Activated naive CD4-positive, alpha-beta T cell treated with anti-CD3 and anti-CD28 coated beads for 36 hours (primary cell): ENCODE measurements at regions not wholly inside any gene's neighbourhood (a gene's known extent, or its start where the extent isn't known, plus 50 kb on each side); places are given as distances from the start of the nearest gene placed in this dataset.
"Not testable (repeated sequence)": the region's sequence is repeated elsewhere in the genome, so short reads cannot be mapped to it uniquely, and the experiment has no call there.

Experiments
- CTCF ChIA-PET: fragments of 350-600 bp; sonication (Branson Sonifier 250); formaldehyde crosslinking; loops from one replicate; lab custom pipeline; 2021; ENCODE audit warnings: antibody characterized with exemption; lab: Charles Lee
- DNase-seq: peaks from one replicate; pipeline ENCODE4 v3.0.0-alpha.2; 2020
- H3K27ac Mint-ChIP-seq: one replicate; pipeline ENCODE4 v1.8.0; 2021; ENCODE audit warnings: mild to moderate bottlenecking, mixed read lengths
- H3K27me3 Mint-ChIP-seq: one replicate; pipeline ENCODE4 v1.8.0; 2021; ENCODE audit warnings: low read depth, mixed read lengths
- H3K36me3 Mint-ChIP-seq: one replicate; pipeline ENCODE4 v1.8.0; 2021; ENCODE audit warnings: low read depth, mixed read lengths
- H3K4me1 Mint-ChIP-seq: one replicate; pipeline ENCODE4 v1.8.0; 2021; ENCODE audit warnings: low read depth, mixed read lengths
- H3K4me3 Mint-ChIP-seq: one replicate; pipeline ENCODE4 v1.8.0; 2021; ENCODE audit warnings: mild to moderate bottlenecking, moderate library complexity, mixed read lengths
- H3K9me3 Mint-ChIP-seq: one replicate; pipeline ENCODE4 v1.8.0; 2021; ENCODE audit warnings: mixed read lengths
- intact Hi-C: fragments of 100-400 bp; cut with micrococcal nuclease; formaldehyde crosslinking; loops from one replicate; pipeline ENCODE4 v1.15.1; 2023

GRCh38 chr9:41367301-41367700 is 178.2 kb upstream of the ZNG1F start:
- DNase-seq, intact Hi-C loops, CTCF ChIA-PET, H3K27ac Mint-ChIP-seq, H3K36me3 Mint-ChIP-seq, H3K4me3 Mint-ChIP-seq, H3K9me3 Mint-ChIP-seq, H3K27me3 Mint-ChIP-seq, H3K4me1 Mint-ChIP-seq: not testable (repeated sequence)

GRCh38 chr9:41361790-41362189 is 172.7 kb upstream of the ZNG1F start:
- H3K9me3 Mint-ChIP-seq, H3K4me3 Mint-ChIP-seq, CTCF ChIA-PET, H3K36me3 Mint-ChIP-seq, H3K4me1 Mint-ChIP-seq, intact Hi-C loops, H3K27ac Mint-ChIP-seq, H3K27me3 Mint-ChIP-seq, DNase-seq: not testable (repeated sequence)

- H3K36me3 Mint-ChIP-seq, H3K27me3 Mint-ChIP-seq, H3K9me3 Mint-ChIP-seq, intact Hi-C loops, CTCF ChIA-PET, H3K4me1 Mint-ChIP-seq: not testable (repeated sequence)
- peak; percentile 37 for DNase-seq
- peak overlapping the region; percentile 92 for H3K4me3 Mint-ChIP-seq
- H3K27ac Mint-ChIP-seq, result peak overlapping the region; percentile 82
These were observed 170.0 kb upstream of the ZNG1F start for GRCh38 chr9:41359116-41359515.

DNA sequence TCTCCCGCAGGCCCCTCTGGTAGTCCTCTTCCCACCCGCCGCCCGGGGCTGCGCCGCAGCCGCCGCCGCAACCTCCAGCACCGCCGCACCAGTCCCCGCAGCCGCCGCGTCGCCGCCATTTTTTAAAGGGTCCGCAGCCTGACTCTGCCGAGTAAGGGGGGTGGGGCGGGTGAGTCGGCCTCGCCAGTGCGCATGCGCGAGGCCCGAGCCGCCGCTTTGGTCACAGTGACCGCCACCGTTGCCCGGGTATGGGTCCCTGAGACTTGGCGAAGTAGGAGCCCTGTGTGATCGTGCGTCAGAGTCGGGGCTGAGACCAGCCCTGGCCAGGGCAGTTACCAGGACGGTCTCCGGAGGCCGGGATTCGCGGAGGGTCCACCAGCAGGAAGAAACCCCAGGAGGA is 169.6 kb upstream of the ZNG1F start:
- H3K9me3 Mint-ChIP-seq, H3K36me3 Mint-ChIP-seq, H3K27me3 Mint-ChIP-seq, CTCF ChIA-PET, intact Hi-C loops, H3K4me1 Mint-ChIP-seq: not testable (repeated sequence)
- Mint-ChIP-seq H3K27ac (peak overlapping the region; percentile 82), H3K4me3 (peak overlapping the region; percentile 92)
- DNase-seq, result peak; percentile 85

DNA sequence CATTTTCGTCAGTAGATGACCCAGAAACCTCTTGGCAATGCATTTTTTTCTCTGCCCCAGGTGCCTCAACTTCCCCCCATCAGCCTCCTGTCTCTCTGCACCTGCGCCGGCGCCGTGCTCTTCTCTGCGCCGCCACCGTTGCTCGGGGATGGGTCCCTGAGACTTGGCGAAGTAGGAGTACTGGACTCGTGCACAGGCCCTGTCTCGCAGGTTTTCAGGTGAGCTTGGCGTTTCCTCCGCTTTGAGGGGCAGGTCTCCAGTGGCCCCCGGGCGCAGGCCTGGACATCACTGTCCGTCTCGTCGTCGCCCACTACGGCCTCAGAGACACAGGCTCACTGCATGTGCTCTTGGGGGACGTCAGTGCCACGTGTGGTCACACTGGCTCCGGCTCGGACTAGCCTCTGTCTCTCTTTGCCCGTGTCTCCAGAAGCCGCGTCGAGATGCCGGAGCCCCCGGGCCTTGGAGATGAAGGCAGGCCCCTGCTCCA is 168.8 kb upstream of the ZNG1F start:
- peak overlapping the region; percentile 92 for H3K4me3 Mint-ChIP-seq
- peak overlapping the region; percentile 82 for H3K27ac Mint-ChIP-seq
- H3K9me3 Mint-ChIP-seq, intact Hi-C loops, H3K4me1 Mint-ChIP-seq, H3K27me3 Mint-ChIP-seq, H3K36me3 Mint-ChIP-seq, CTCF ChIA-PET: not testable (repeated sequence)
- DNase-seq, result peak; percentile 26

GRCh38 chr9:41357350-41357748 is 168.2 kb upstream of the ZNG1F start:
- H3K36me3 Mint-ChIP-seq, DNase-seq, H3K27me3 Mint-ChIP-seq, H3K9me3 Mint-ChIP-seq, CTCF ChIA-PET, intact Hi-C loops, H3K4me1 Mint-ChIP-seq: not testable (repeated sequence)
- Mint-ChIP-seq H3K27ac (peak overlapping the region; percentile 82), H3K4me3 (peak overlapping the region; percentile 92)

DNA sequence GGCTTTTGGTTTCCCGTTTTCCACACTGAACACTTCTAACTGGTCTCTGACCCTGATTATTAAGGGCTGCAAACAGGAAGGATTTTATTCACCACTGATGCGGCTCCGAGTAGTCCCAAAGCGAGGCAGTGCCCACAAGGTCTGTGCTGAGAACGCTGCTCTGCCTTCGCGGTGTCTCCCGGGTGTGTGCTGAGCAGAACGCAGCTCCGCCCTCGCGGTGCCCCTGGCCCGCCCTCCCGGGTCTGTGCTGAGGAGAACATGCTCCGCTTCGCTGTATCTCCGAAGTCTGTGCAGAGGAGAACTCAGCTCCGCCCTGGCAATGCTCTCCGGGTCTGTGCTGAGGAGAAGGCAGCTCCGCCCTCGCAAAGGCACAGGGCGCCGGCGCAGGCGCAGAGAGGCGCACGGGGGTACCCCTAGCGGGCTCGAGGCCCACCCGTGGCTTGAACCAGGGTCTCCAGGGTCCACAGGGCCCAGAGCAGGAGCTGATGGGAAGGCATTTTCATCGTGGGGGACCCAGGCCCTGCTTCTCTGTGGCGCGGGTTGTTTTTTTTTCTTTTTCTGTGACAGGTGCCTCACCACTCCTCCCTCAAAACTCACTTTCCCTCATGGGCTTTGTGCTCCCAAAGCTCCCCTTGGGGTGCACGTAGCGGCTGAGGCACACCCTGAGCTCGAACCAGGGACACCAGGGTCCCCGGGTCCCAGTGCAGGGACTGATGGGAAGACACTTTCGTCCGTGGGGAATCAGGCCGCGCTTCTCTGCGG is 167.7 kb upstream of the ZNG1F start:
- H3K4me1 Mint-ChIP-seq, intact Hi-C loops, CTCF ChIA-PET, H3K27me3 Mint-ChIP-seq, H3K9me3 Mint-ChIP-seq, H3K36me3 Mint-ChIP-seq: not testable (repeated sequence)
- H3K4me3 Mint-ChIP-seq, result peak overlapping the region; percentile 92
- peak overlapping the region; percentile 87 for H3K27ac Mint-ChIP-seq
- peak; percentile 89 for DNase-seq

- H3K27me3 Mint-ChIP-seq, H3K9me3 Mint-ChIP-seq, H3K4me1 Mint-ChIP-seq, intact Hi-C loops, DNase-seq, H3K36me3 Mint-ChIP-seq, CTCF ChIA-PET: not testable (repeated sequence)
- peak overlapping the region; percentile 85 for H3K27ac Mint-ChIP-seq
- H3K4me3 Mint-ChIP-seq, result peak overlapping the region; percentile 79
These were observed 166.8 kb upstream of the ZNG1F start for GRCh38 chr9:41355712-41356450.

- DNase-seq, result peak; percentile 43
- CTCF ChIA-PET, H3K9me3 Mint-ChIP-seq, intact Hi-C loops, H3K36me3 Mint-ChIP-seq, H3K4me1 Mint-ChIP-seq, H3K27me3 Mint-ChIP-seq: not testable (repeated sequence)
- Mint-ChIP-seq H3K27ac (peak overlapping the region; percentile 92), H3K4me3 (peak overlapping the region; percentile 79)
These were observed 165.9 kb upstream of the ZNG1F start for GRCh38 chr9:41354978-41355377.

GRCh38 chr9:41354060-41354934 is 165.2 kb upstream of the ZNG1F start:
- Mint-ChIP-seq H3K4me3 (peak overlapping the region; percentile 67), H3K27ac (peak overlapping the region; percentile 78)
- H3K27me3 Mint-ChIP-seq, intact Hi-C loops, H3K36me3 Mint-ChIP-seq, H3K9me3 Mint-ChIP-seq, DNase-seq, CTCF ChIA-PET, H3K4me1 Mint-ChIP-seq: not testable (repeated sequence)

DNA sequence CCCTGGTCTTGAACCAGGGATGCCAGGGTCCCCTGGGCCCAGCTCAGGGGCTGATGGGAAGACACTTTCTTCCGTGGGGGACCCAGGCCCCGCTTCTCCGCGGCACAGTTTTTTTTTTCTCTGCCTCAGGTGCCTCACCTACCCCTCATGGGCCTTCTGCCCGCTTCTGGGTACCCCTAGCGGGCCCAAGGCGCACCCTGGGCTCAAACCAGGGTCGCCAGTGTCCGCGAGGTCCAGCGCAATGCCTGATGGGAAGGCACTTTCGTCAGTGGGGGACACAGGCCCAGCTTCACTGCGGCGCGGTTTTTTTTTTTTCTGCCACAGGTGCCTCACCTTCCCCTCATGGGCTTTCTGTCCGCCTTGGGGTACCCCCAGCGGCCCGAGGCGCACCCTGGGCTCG is 163.9 kb upstream of the ZNG1F start:
- H3K27ac Mint-ChIP-seq, CTCF ChIA-PET, H3K4me1 Mint-ChIP-seq, H3K4me3 Mint-ChIP-seq, DNase-seq, H3K36me3 Mint-ChIP-seq, H3K9me3 Mint-ChIP-seq, intact Hi-C loops, H3K27me3 Mint-ChIP-seq: not testable (repeated sequence)

GRCh38 chr9:41352390-41352789 is 163.3 kb upstream of the ZNG1F start:
- H3K27me3 Mint-ChIP-seq, result not testable (repeated sequence)

More at GRCh38 chr9:41352390-41352789, 163.3 kb upstream of the ZNG1F start:
- DNase-seq, CTCF ChIA-PET, H3K27ac Mint-ChIP-seq, H3K4me1 Mint-ChIP-seq, H3K4me3 Mint-ChIP-seq, H3K36me3 Mint-ChIP-seq, intact Hi-C loops, H3K9me3 Mint-ChIP-seq: not testable (repeated sequence)
